ENCODE measurements at regions not wholly inside any gene's neighbourhood (a gene's known extent, or its start where the extent isn't known, plus 50 kb on each side); places are given as distances from the start of the nearest gene placed in this dataset.

GRCh38 chr2:41719756-41720155 is 328.1 kb upstream of the PKDCC start:
- ChIA-PET POLR2A (no interaction called here), CTCF (interaction anchor here (1.1 to 1.4 kb wide), 3 partner anchors 9 to 62 kb away, joined by 3 read pairs; no protein-coding TSS in a partner anchor)
- no peak for DNase-seq (ENCODE audit: extremely low spot score)
- no peak for TF ChIP-seq CTCF (IDR thresholded peaks at IDR 0.05; ENCODE audit: control extremely low read depth, extremely low read depth, low read depth, missing control alignments)

DNA sequence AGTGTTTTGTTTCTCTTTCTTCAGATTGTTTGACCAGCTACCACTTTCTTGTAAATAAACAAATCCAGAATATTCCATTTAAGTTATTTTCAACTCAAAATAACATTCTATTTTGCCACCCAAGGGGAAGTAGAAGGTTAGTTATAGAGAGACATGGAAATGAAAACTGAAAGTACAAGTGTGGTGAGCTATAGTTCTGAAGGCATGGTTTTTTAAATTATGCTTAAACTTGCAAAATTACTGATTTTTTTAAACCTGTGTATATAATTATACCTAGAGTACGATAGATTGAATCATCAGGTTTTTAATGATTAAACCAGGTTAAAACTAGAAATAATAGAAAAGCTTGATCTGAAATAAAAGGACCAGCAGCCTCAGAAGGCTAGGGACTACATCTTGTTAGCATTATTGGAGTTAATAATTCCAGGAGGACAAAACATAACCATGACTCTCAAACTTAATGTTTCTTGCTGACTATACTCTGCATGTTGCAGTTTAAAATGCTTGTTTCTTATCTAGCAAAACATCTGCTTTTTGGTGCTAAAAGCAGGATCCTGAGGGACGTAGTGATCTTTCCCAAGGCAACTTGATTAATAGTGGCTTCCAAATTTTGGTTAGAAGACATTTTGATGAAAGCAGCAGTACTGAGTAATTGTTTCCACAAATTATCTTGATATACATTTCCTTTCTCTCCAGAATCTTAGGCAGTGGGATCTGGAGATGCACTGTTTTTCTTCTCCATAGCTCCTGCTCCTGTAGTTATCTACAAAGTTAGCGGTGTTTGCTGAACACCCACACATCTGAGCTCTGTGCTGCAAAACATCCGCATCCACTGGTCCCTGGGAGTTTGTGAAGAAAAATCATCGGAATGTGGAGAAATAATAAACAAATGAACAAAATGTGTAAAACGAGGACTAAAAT is 327.2 kb upstream of the PKDCC start:
- CTCF ChIA-PET: interaction anchor here (1.3 kb wide), 1 partner anchor 13 kb away, joined by 3 read pairs; no protein-coding TSS in a partner anchor
- POLR2A ChIA-PET: no interaction called here

DNA sequence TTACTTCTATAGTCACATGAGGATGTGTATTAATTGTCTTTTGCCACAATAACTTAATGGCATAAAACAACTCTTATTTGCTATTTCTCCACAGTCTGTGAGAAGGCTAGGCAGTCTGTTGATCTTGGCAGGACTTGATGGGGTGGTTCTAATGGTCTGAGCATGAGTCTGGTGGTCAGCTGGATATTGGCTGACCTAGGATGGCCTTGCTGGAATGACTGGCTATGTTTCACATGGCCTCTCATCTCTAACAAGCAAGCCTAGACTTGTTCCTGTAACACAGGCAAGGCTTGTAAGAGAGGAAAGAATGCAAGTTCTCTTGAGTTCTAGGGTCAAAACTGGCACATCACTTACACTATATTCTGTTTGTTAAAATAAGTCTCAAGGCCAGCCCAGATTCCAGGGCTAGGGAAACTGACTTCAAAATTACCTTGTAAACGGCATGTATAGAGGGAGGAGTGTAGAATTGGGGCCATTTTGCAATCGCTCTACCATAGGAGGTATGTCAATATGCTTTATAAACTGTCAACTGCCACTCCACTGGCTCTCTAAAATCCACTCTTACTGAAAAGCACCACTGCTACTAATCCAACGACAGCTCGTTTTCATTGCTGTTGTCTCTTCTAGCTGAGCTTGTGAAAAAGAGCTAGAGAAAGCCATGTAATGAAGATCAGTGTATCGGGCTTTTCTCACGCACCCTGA is 325.0 kb upstream of the PKDCC start:
- no peak for DNase-seq (ENCODE audit: extremely low spot score)
- ChIA-PET POLR2A (no interaction called here), CTCF (interaction anchor here (1.0 to 1.5 kb wide), 2 partner anchors 9 to 119 kb away, joined by 3 to 4 read pairs; no protein-coding TSS in a partner anchor)
- no peak for TF ChIP-seq CTCF (IDR thresholded peaks at IDR 0.05; ENCODE audit: control extremely low read depth, extremely low read depth, low read depth, missing control alignments)

More for the DNA sequence above, 327.2 kb upstream of the PKDCC start:
- TF ChIP-seq CTCF (IDR thresholded peaks at IDR 0.05; ENCODE audit: control extremely low read depth, extremely low read depth, low read depth, missing control alignments): no peak
- DNase-seq (ENCODE audit: extremely low spot score): no peak

DNA sequence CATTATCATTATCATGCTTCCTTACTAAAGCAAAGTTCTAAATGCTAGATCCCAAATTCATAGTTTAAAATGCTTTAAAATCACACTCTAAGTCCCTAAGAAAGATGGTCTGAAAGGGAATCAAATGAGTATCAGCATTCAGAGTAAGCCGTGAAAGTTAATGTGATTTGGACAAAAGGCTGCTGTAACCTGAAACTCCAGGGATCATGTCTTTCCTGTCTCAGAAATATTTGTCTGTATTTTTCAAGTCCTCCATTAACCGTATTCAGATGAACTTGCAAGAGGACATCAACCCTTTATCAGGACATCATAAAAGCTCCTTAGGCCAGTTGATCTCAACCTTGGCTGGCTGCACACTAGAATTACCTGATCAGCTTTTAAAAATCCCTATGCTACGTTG is 324.3 kb upstream of the PKDCC start:
- TF ChIP-seq CTCF (IDR thresholded peaks at IDR 0.05; ENCODE audit: control extremely low read depth, extremely low read depth, low read depth, missing control alignments): no peak
- CTCF ChIA-PET: interaction anchor here (0.8 to 1.5 kb wide), 3 partner anchors 8 to 118 kb away, joined by 3 to 4 read pairs (median 3); no protein-coding TSS in a partner anchor
- POLR2A ChIA-PET: no interaction called here
- DNase-seq (ENCODE audit: extremely low spot score): no peak

DNA sequence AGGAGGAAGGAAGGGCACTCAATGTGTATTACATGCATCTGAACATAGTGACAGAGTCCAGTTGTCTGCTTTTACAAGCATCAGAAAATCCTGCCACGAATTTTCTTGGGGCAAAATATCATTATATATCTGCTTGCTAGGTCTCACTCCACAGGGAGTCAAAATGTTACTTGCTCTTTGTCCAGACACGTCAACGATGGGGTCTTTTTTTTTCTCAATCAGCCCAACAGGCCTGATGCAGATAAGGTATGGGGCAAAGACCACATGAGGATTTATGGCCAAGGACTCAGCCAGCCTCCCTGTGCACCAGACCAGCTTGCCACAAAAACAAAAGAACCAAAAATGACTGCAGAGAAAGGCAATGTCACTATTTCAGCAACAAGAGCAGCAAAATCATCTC is 323.4 kb upstream of the PKDCC start:
- no peak for TF ChIP-seq CTCF (IDR thresholded peaks at IDR 0.05; ENCODE audit: control extremely low read depth, extremely low read depth, low read depth, missing control alignments)
- DNase-seq (ENCODE audit: extremely low spot score): no peak
- CTCF ChIA-PET: interaction anchor here (0.8 kb wide), 1 partner anchor 15 kb away, joined by 3 read pairs; no protein-coding TSS in a partner anchor
- POLR2A ChIA-PET: no interaction called here

- ChIA-PET POLR2A (no interaction called here), CTCF (interaction anchor here (1.1 to 1.3 kb wide), 2 partner anchors 23 to 1812 kb away, joined by 3 read pairs; no protein-coding TSS in a partner anchor)
- DNase-seq (ENCODE audit: extremely low spot score): no peak
- TF ChIP-seq CTCF (IDR thresholded peaks at IDR 0.05; ENCODE audit: control extremely low read depth, extremely low read depth, low read depth, missing control alignments): no peak
These were observed 321.9 kb upstream of the PKDCC start for GRCh38 chr2:41725901-41726300.

Data from GM10248 (cell line).